ENCODE measurements at regions not wholly inside any gene's neighbourhood (a gene's known extent, or its start where the extent isn't known, plus 50 kb on each side); places are given as distances from the start of the nearest gene placed in this dataset.

DNA sequence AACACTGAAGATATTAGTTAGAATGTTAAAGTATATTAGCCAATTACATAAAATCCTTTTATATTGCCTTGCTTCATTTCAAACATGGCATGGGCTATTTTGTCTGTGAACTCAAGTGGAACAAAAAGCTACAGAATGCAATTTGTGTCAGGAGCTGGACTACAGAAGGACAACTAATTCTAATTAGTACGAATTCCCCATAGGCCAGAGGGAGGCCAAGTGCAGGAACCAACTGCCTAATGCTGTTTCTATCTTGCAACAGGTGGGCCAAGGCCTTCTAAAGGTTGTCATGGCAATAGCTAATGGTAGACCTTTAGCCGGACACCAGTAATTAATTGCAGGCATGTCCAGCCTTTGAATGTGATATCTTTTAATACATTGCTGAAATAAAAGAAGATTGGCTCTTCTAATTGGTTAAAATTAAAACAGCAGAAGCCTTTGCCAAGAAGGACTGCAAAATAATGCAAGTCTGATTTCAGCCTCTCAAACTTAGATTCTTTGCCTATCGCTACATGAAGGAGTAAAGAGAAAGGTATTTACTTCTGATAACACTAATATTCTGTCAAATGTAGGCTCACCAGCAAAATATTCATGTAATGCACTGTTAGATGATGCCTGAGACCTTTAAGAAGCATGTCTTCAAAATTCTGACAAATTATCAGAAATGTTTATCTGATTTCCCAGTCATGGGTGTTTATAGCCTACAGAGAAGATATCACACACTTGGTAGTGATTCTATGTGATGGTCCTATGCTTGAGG is 232.1 kb downstream of the LMO4 start:
- DNase-seq: no peak

DNA sequence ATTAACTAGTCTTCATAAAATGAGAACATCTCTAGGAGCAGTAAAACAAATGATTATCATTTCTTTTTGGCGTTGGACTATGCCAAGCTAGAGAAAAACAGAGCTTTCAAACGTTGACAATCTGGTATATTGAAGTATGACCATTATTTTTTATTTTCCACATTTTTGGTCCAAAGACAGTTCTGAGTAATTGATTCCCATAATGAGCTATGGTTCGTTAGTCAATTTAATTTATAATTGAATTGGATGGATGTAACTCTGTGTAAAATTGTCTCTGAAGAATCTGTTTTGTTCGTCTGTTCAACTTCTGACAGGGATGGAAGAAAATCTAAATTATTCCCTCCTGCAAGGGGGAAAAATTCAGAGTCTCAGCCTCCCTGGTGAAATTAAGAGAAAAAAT is 234.5 kb downstream of the LMO4 start:
- no peak for DNase-seq

DNA sequence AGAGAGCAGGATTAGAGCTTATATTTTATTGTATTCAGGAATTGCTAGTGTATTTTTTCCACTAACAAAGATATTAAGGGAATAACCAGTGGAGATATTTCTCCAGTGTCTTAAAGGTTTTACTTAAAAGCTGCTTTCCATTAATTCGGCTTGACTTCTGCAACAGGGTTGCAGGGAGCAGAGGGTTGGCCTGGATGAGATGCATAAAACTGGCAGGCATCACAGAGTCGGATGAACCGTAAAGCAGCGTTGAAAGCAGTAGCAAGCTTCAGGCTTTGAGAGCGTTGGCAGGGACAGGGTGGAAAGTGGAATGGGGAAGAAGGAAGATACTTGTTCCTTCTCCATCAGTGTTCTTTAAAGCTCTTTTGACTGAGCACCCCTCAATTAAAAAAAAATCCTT is 237.2 kb downstream of the LMO4 start:
- no peak for DNase-seq

DNA sequence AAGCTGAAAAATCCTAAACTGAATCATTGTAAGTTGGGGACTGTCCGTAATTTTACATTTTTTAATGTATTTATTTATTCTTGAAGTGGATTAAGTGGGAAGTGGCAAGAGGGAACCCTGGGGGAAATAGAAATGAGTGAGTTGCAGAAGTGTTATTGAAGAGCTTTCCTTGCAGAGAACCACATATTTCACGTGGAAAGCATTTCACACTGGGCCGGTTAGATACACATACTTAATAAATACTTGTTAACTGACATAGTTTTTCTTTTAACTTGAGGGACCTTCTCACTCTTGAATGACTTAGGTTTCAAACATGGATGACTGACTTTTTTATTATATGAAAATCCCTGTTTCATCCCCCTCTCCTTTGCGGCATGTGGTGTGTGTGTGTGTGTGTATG is 239.3 kb downstream of the LMO4 start:
- no peak for DNase-seq

DNA sequence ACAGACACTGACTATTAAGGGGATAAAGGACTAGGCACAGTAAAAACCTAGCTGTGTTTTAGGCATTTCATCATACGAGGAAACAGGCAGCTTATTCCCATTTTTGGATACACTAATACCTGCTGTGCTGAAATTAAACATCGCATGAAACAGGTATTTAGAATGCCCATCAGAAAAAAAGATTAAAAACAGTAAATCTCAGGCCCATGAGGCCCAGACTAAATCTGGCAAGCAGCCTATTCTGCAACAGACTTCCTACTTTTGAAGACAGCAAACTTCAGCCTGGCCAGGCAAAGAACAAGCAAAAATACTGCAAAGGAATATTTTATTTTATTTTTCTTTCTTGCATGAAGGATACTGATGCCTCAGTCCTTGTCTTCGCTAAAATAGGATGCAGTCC is 240.2 kb downstream of the LMO4 start:
- DNase-seq: no peak

DNA sequence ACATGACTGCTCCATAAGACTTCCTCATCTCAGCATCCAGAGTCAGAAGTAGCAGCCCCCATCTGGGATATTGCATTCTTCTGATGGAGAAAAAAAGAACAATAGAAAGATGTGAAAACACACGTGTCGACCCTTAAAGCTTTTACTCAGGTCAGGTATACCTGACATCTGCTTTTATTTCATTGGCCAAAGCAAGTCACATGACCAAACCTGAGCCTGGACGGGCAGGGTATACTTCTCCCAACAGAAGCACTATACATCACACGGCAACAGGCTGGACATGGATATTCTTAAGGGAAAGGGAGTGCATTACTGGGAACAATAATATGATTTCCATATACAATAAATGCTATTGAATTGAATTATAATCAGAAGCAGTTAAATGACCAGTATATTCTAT is 243.3 kb downstream of the LMO4 start:
- no peak for DNase-seq

DNA sequence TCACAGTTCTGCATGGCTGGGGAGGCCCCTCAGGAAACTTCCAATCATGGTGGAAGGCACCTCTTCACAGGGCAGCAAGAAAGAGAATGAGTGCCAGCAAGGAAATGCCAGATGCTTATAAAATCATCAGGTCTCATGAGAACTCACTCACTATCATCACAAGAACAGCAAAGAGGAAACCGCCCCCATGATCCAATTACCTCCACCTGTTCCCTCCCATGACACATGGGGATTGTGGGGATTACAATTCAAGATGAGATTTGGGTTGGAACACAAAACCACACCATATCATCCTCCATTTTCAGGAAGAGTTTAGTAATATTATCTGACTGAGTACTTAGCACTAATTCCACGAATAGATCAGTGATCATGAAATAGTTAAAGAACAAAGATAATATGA is 244.2 kb downstream of the LMO4 start:
- no peak for DNase-seq

DNA sequence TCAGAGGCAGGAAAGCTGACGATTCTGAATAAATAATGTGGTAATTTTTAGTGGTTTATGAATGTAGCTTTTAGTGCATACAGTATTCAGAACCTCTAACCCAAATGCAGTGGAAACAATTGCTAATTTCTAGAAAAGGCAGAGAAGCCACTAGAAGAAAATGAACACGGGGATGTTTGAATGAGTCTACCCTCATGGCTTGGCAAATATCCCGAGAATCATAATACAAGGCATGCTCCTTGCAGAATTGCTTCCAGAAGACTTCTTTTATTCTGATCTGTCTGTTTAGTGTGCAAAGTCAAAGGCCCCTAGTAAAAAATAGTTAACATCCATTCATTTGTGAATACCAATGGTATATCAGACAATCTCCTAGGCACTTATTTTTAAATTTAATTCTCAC is 246.8 kb downstream of the LMO4 start:
- DNase-seq: no peak

DNA sequence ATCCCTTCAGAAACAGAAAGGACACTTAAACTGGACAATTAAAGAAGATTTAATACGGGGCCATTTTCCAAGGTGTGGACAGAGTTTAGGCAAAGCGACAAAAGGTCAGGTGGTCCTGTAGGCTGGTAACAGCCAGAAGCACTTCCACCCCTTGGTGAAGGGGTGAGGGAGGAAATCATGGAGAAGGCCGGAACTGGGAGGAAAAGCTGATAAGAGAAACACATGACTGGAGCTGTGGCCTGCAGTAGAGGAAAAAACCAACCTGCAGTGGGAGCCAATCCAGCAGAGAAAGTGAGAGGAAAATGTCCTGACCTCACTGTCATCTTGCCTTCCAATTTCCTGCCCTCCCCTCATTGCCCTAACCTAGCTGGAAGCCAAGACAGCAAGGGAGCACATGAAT is 249.8 kb downstream of the LMO4 start:
- no peak for DNase-seq

DNA sequence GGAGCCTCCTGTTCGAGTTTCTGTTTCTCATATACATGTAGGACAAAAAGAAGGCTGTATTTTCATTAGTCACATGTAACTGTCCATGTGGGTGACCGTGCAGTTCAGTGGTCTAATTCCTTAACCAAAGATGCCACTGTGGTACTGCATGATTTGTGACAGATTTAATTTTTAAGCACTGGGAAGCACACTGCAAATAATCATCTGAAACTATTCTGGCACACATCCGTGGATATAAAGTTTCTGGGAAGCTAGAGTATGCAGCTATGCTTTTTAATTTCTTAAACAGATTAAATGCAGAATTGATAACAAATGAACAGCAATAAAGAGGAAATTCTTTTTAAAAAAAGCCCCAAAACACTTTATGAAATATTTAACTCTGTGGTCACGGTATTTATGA is 254.8 kb downstream of the LMO4 start:
- DNase-seq: no peak

DNA sequence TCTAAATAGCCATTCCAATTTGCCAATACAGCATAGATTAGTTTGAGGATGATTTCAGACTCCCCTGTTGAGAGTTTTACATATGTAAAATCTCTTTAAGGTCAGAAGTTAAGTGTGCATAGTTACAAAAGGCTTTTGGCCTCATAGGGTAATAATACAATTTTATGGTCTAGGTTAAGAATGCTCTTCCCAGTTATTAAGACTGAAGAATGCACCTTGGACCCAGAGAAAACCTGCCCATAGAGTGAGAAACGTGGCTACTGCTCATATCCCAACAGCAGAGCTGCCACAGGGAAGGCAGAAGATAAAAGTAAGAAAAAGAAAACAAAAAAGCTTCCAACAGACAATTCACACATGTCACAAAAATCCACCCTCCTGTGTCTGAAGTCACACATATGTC is 255.9 kb downstream of the LMO4 start:
- DNase-seq: no peak

DNA sequence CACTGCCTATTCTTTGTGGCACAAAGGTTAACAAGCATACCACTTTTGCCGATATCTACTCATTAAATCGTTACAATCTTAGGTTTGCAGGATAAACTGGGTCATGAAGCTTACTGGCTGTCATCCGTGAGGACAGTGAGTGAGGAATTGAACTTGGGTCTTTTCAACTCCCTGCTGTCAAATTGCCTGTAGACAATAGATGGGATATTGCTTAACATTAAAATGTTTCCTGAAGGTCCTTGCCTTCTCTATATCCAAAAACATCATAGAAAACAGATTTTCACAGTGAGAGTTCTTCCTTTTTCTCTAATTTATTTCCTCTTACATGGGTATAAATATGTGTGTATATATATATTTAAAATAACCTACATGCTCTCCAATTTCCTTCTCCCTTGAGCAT is 257.8 kb downstream of the LMO4 start:
- DNase-seq: no peak

DNA sequence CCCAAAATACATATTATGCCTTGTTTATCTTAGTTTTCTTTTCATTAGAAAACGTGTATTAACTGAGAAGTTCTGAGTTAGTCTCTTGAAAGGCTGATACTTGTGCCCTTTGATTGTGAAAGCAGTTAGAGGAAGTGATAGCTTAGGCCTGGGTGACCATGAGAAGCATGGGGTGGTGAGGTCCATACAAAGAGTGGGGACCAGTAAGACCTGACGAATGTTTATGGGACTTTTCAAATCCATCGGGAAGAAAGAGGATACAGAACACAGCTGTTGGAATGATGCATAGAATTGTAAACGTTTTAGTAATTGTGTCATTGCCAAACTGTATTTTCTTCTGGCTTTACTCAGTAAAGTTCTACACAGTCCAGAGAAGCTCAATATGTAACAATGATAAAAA is 259.8 kb downstream of the LMO4 start:
- peak; percentile 83 to 90 for DNase-seq

DNA sequence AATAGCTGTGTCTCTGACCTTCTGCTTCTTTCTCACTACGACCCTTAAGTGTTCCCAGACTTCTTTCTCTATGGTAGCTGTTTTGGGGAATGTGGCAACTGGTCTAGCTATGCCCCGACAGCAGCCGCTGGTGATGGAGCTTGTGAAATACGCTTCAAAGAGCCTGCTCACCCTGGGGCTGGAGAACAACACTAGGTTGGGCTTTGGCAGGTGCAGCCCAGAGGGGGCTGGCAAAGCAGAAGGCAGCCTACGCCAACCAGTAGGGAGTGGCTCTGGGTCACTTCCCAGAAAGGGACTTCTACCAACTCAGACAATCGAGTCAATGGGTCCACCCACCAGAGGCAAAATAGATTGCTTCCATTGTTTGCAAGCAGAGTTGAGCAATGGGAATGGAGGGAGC is 262.8 kb downstream of the LMO4 start:
- DNase-seq: no peak

DNA sequence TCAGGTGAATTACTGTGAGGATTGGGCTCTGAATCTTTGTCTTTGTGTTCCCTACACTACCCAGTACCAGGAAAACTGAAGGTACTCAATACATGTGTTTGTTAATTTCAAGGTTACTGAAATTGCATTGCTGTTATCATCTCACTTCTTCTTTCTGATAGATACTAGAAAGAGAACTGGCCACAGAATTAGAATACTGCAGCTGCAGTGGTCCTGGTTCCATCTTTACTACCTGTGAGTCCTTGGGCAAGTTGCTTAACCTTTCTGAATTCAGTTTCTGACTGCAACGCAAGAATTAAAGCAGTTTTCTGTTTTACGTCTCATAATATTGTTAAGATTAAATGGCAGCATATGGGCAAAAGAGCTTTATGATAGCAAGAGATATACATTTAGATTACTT is 263.5 kb downstream of the LMO4 start:
- no peak for DNase-seq

DNA sequence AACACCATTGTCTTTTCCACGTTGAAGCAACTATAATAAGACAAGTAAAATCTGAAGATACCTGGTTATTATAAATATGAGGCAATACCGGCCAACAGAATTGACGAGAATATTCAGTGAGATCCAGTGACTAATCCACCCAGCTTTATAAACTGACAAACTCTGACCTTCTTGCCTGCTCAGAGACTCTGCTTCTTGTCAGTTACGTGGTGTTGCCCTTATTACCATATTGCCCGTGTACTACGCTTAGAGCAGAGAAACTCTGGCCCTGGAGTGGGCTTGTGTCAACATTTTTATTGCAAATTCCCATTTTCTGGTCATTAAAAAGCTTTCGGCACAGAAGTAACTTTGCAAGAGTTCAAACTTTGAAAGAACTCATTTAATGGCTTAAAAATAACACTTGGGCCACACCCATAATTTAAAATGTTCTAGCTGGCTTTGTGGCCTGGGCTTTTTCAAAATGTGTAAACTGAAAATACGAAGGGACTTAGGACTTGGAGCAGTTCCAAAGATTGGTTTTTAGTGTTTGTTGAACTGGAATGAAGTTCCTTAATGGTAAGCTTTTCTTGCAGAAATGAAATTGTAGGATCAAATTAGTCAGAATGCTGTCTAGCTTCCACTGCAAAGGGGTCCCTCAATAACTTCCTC is 266.2 kb downstream of the LMO4 start:
- peak; percentile 43 to 51 for DNase-seq

DNA sequence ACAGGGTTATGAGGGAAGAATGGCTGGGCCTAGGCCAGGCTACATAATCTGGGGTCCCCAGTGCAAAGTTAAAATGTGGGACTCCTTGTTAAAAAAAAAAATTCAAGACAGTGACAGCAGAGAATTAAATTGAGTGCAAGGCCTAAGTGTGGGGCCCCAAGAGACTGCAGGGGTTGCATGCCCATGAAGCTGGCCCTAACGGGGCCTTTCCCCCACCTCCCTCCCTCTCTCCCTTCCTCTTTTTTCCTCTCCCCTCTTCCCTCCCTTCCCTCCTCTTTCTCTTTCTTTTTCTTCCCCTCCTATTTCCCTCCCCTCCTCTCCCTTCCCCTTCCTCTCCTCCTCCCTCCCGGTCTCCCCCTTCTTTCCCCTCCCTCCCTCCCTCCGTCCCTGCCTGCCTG is 266.7 kb downstream of the LMO4 start:
- DNase-seq: no peak

DNA sequence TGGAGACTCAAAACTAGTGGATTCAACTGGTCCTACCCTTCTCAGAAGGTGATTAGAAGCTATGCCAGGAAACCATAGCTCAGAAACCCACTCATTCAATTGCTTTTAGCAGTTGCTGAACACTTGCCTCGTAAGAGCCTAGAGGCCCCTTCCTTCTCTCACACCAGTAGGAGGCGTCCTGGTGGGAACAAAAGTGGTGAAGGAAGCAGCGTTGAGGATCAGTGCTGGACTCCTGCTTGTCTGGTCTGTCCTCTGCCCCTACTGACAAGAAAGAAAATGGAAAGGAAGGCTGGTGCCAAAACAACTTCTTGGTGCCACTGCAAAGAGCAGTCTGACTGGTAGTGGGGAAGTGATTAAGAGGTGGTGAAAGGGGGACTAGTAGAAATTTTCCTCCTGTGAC is 269.7 kb downstream of the LMO4 start:
- DNase-seq: no peak

DNA sequence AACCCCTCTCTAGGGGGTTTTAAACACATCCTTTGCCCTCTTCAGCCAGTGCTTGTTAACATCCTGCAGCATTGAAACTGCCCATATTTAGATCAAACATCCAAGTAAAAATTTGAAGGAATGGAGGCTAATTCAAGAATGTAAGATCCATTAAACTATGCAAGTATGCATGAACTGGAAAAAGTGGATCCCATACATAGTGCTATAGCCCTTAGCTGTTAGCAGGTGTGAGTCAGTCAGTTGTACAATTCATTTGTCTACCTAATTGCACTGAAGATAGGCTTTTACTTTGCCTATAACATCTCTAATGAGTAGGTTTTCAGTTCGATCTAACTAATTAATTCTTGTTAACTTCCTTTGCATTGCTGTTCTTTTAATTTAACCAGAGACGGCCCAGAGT is 270.9 kb downstream of the LMO4 start:
- DNase-seq: no peak

DNA sequence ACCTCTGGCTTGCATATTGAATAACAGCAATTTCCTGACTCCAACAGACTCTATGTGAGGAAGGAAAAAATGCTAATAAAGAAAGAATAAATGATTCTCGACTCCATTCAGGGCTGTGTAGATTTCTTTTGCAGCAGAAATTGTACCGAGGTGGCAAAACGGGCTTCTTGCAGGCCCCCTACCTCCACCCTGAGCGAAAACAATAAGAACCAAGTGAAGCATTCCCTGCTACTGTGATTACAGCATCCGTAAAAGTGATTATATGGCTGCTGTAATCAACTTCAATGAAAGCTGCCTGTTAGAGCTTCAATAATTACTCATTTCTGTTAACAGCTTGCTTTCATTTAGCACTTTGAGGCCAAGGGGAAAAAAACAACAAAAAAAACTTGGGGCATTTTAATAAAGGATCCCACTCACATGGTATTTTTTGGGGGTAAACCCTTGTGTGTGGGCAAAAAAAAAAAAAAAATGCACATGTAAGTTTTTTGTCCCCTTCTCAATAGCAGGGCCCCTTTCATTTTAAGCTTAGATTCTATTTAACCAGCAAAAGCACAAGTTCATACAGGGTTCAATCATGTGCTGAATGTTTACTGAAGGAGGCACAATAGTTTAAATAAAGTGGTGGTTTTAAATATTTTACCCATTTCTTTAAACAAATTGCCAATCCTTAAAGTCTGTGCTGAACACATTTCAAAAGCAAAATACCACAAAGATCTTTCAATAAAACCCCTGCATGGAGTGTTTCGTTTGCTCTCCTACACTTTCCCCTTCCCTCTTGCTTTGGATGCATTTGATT is 271.6 kb downstream of the LMO4 start:
- no peak for DNase-seq

DNA sequence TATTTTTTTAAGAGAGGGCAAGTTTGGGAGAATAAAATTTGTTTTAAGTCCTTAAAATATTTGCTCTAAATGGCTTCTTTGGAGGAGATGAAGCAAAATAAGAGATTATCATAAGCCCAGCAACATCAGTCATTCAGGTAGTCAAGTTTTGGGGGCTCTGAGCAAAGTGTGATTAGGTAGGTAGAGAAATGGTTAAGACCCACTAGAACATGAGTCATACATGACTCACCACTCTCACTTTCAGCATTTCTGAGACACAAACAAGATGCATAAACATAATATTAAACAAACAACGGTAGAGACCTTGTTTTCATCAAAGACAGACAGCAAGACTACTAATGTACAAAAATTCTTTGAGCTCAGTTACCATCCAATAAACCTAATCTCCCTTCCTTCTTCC is 272.2 kb downstream of the LMO4 start:
- DNase-seq: no peak

DNA sequence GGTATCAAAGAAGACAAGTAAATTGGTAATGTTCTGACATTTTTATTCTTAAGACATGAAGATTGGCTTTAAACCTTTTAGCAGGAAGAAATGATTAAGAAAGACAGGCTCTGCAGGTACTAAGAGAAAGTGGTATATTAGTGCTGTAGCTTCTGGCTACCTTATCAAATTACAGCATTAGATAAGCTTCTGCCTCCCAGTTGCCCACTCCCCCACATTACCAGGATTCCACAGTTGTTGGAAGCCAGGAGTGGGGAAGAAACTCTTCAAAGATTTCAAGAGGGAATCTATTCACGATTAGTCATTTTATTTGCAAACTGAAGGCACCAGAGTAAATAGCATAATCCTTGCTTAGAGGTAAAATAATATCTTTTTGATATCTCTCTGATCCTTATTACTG is 274.9 kb downstream of the LMO4 start:
- no peak for DNase-seq

DNA sequence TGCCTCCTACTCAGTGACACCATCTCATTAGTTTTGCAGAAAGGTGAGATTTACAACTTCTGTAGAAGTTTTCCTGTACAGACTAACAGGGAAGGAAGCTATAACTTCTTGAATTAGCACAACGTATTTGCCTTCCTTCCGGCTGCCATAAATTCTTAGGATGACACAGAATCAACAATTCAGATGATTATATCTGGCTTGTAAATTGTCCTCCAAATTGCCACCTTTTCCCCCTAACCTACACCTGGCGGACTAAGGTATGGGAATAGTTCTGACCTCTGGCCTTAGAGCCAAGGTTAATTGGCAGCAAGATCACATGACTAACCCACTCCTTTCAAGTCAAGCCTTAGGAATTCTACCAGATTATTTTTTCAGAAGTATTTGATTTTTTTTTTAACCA is 284.3 kb downstream of the LMO4 start:
- DNase-seq: no peak
